Nephron progenitor cell (in vitro differentiated cells): ENCODE measurements at regions not wholly inside any gene's neighbourhood (a gene's known extent, or its start where the extent isn't known, plus 50 kb on each side); places are given as distances from the start of the nearest gene placed in this dataset.
A peak's percentile ranks its signal among the peaks of the same experiment; 100 is the strongest.

Experiments used
- DNase-seq: peaks from one replicate; pipeline ENCODE4 v3.0.0; 2021
- H3K27ac Mint-ChIP-seq: 2 replicates; pipeline ENCODE4 v1.8.0; 2021; ENCODE audit warnings: mild to moderate bottlenecking, moderate library complexity, mixed read lengths
- H3K27me3 Mint-ChIP-seq: 2 replicates; pipeline ENCODE4 v1.8.0; 2021; ENCODE audit warnings: mild to moderate bottlenecking, low read depth, mixed read lengths; ENCODE audit not compliant: poor library complexity
- H3K36me3 Mint-ChIP-seq: 2 replicates; pipeline ENCODE4 v1.8.0; 2021; ENCODE audit warnings: low read depth, mixed read lengths
- H3K4me1 Mint-ChIP-seq: 2 replicates; pipeline ENCODE4 v1.8.0; 2021; ENCODE audit warnings: mixed read lengths
- H3K4me3 Mint-ChIP-seq: 2 replicates; pipeline ENCODE4 v1.8.0; 2021; ENCODE audit warnings: mild to moderate bottlenecking, moderate library complexity, mixed read lengths
- H3K9me3 Mint-ChIP-seq: 2 replicates; pipeline ENCODE4 v1.8.0; 2021; ENCODE audit warnings: mild to moderate bottlenecking, moderate library complexity, mixed read lengths
- CTCF ChIP-seq: fragments of 200-600 bp; sonication (generic); IDR thresholded peaks from 2 replicates; pipeline ENCODE4 v1.5.0; 2021; ENCODE audit warnings: antibody characterized with exemption

GRCh38 chr2:81942876-81943275 is 1638.3 kb upstream of the LRRTM1 start:
- no peak for TF ChIP-seq CTCF

GRCh38 chr2:81942136-81942680 is 1637.7 kb upstream of the LRRTM1 start:
- no peak for DNase-seq
- Mint-ChIP-seq H3K4me1 (peaks cover 31% of the 10 kb centered on the region), H3K36me3 (no peaks in the 10 kb centered on the region), H3K27ac (no peak overlapping the region), H3K4me3 (no peak overlapping the region), H3K9me3 (peaks cover 20% of the 10 kb centered on the region), H3K27me3 (peaks cover 3% of the 10 kb centered on the region)
- no peak for TF ChIP-seq CTCF

More at GRCh38 chr2:81942876-81943275, 1638.3 kb upstream of the LRRTM1 start:
- no peaks in the 10 kb centered on the region for H3K36me3 Mint-ChIP-seq
- H3K9me3 Mint-ChIP-seq: peaks cover 23% of the 10 kb centered on the region
- H3K27ac Mint-ChIP-seq: no peak overlapping the region
- H3K4me3 Mint-ChIP-seq: no peak overlapping the region
- DNase-seq: no peak
- H3K4me1 Mint-ChIP-seq: peaks cover 31% of the 10 kb centered on the region
- H3K27me3 Mint-ChIP-seq: peaks cover 3% of the 10 kb centered on the region

GRCh38 chr2:81940266-81940955 is 1635.9 kb upstream of the LRRTM1 start:
- Mint-ChIP-seq H3K4me1 (peaks cover 31% of the 10 kb centered on the region), H3K36me3 (no peaks in the 10 kb centered on the region), H3K27ac (peak overlapping the region; percentile 36), H3K4me3 (no peak overlapping the region), H3K9me3 (peaks cover 4% of the 10 kb centered on the region), H3K27me3 (peaks cover 3% of the 10 kb centered on the region)
- TF ChIP-seq CTCF: no peak
- no peak for DNase-seq

GRCh38 chr2:81937944-81938343 is 1633.4 kb upstream of the LRRTM1 start:
- no peak for TF ChIP-seq CTCF
- no peak for DNase-seq
- Mint-ChIP-seq H3K9me3 (peaks cover 8% of the 10 kb centered on the region), H3K27me3 (no peaks in the 10 kb centered on the region), H3K27ac (no peak overlapping the region), H3K36me3 (no peaks in the 10 kb centered on the region), H3K4me1 (peaks cover 31% of the 10 kb centered on the region), H3K4me3 (no peak overlapping the region)

- H3K27ac Mint-ChIP-seq: no peak overlapping the region
- no peak for DNase-seq
- no peaks in the 10 kb centered on the region for H3K36me3 Mint-ChIP-seq
- no peaks in the 10 kb centered on the region for H3K9me3 Mint-ChIP-seq
- no peak for TF ChIP-seq CTCF
- no peaks in the 10 kb centered on the region for H3K27me3 Mint-ChIP-seq
- H3K4me3 Mint-ChIP-seq: no peak overlapping the region
- no peaks in the 10 kb centered on the region for H3K4me1 Mint-ChIP-seq
These were observed 1599.0 kb upstream of the LRRTM1 start for GRCh38 chr2:81903534-81903933.

GRCh38 chr2:81901017-81901416 is 1596.5 kb upstream of the LRRTM1 start:
- no peak for DNase-seq
- peak; percentile 19 for TF ChIP-seq CTCF
- Mint-ChIP-seq H3K27ac (no peak overlapping the region), H3K9me3 (no peaks in the 10 kb centered on the region), H3K36me3 (no peaks in the 10 kb centered on the region), H3K4me1 (no peaks in the 10 kb centered on the region), H3K4me3 (no peak overlapping the region), H3K27me3 (no peaks in the 10 kb centered on the region)
